DOHH2 (cell line): ENCODE measurements at regions not wholly inside any gene's neighbourhood (a gene's known extent, or its start where the extent isn't known, plus 50 kb on each side); places are given as distances from the start of the nearest gene placed in this dataset.

Experiments
- H3F3A ChIP-seq: fragments of 200-600 bp; sonication (generic), shearing (Covaris generic); 2 replicates; pipeline ENCODE4 v1.6.0; 2016; ENCODE audit warnings: antibody characterized with exemption, mild to moderate bottlenecking; ENCODE audit not compliant: control insufficient read depth, insufficient read depth
- H3K27ac ChIP-seq: fragments of 200-600 bp; sonication (generic); 2 replicates; pipeline ENCODE4 v1.5.1; 2014; ENCODE audit warnings: low read depth, mild to moderate bottlenecking, low read length, moderate library complexity
- H3K27me3 ChIP-seq: fragments of 200-600 bp; sonication (generic); 2 replicates; pipeline ENCODE4 v1.6.1; 2014; ENCODE audit warnings: mild to moderate bottlenecking, low read length, mixed read lengths; ENCODE audit not compliant: control insufficient read depth
- H3K36me3 ChIP-seq: fragments of 200-600 bp; sonication (generic); 2 replicates; pipeline ENCODE4 v1.6.1; 2014; ENCODE audit warnings: mild to moderate bottlenecking, low read length, moderate library complexity, mixed read lengths; ENCODE audit not compliant: control insufficient read depth
- H3K4me1 ChIP-seq: fragments of 200-600 bp; sonication (generic); 2 replicates; pipeline ENCODE4 v1.6.1; 2014; ENCODE audit warnings: mild to moderate bottlenecking, low read length, mixed read lengths; ENCODE audit not compliant: control insufficient read depth
- H3K4me2 ChIP-seq: fragments of 200-600 bp; sonication (generic); 2 replicates; pipeline ENCODE4 v1.6.0; 2014; ENCODE audit warnings: mild to moderate bottlenecking, low read length, moderate library complexity
- H3K4me3 ChIP-seq: fragments of 200-600 bp; sonication (generic); 2 replicates; pipeline ENCODE4 v1.5.1; 2014; ENCODE audit warnings: mild to moderate bottlenecking, low read length, mixed read lengths
- H3K79me2 ChIP-seq: fragments of 200-600 bp; sonication (generic); 2 replicates; pipeline ENCODE4 v1.6.1; 2014; ENCODE audit warnings: mild to moderate bottlenecking, low read length, mixed read lengths; ENCODE audit not compliant: control insufficient read depth
- H3K9me2 ChIP-seq: fragments of 200-600 bp; sonication (generic); replicated peaks from 2 replicates; pipeline ENCODE4 v1.6.1; 2014; ENCODE audit warnings: mild to moderate bottlenecking, low read length, mixed read lengths; ENCODE audit not compliant: control insufficient read depth
- H3K9me3 ChIP-seq: fragments of 200-600 bp; sonication (generic); 2 replicates; pipeline ENCODE4 v1.6.1; 2014; ENCODE audit warnings: antibody characterized with exemption, low read length, mixed read lengths; ENCODE audit not compliant: control insufficient read depth, insufficient read depth
- H4K20me1 ChIP-seq: fragments of 200-600 bp; sonication (generic); 2 replicates; pipeline ENCODE4 v1.6.0; 2014; ENCODE audit warnings: low read depth, mild to moderate bottlenecking, antibody characterized with exemption, low read length, moderate library complexity; ENCODE audit not compliant: control insufficient read depth, insufficient read depth
- EZH2phosphoT487 ChIP-seq: fragments of 200-600 bp; sonication (generic); IDR thresholded peaks from 2 replicates; pipeline ENCODE4 v1.6.1; 2017; ENCODE audit warnings: borderline replicate concordance, mild to moderate bottlenecking, antibody characterized with exemption, low read length, moderate library complexity, mixed read lengths
- TF ChIP-seq, protein P1 (sequence below): fragments of 200-600 bp; sonication (generic); IDR thresholded peaks from one replicate; pipeline ENCODE4 v1.5.1; 2014; ENCODE audit warnings: antibody characterized with exemption, mild to moderate bottlenecking, low read depth, low read length; ENCODE audit not compliant: poor library complexity, severe bottlenecking

DNA sequence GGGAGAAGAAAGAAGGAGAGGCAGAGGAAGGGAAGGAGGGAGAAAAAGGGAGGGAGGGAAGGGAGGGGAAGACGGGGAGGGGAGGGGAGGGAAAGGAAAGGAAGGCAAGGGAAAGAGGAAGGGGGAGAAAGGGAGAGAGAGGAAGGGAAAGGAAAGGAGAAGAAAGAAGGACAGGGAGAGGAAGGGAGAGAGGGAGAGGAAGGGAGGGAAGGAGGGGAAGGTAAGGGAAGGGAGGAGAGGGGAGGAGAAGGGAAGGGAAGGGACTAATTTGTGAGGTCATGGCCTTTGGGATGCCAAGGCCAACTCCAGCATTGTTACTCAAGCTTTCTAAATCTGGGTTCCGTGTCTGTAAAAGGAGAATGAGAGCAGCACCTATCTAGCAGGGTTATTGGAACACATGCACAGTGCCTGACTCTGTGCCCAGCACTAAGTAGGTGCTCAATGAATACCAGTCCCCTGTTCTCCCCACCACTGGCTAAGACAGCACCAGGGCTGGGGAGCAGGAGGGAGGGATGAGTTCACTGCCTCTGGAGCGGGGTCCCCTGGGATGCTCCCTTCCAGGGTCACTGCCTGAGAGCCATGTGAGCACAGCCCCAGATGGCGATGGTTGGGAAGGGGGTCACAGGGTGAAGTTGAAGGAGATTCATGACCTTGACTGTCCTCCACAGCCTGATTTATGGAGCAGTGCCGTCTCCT lies 560.1 kb upstream of the TBX3 start:
- no peak overlapping the region for H3K27ac ChIP-seq
- H4K20me1 ChIP-seq, result no peaks in the 10 kb centered on the region
- H3K27me3 ChIP-seq, result no peaks in the 10 kb centered on the region
- H3K4me2 ChIP-seq, result no peak overlapping the region
- no peak overlapping the region for H3K4me3 ChIP-seq
- TF ChIP-seq, protein P1, sequence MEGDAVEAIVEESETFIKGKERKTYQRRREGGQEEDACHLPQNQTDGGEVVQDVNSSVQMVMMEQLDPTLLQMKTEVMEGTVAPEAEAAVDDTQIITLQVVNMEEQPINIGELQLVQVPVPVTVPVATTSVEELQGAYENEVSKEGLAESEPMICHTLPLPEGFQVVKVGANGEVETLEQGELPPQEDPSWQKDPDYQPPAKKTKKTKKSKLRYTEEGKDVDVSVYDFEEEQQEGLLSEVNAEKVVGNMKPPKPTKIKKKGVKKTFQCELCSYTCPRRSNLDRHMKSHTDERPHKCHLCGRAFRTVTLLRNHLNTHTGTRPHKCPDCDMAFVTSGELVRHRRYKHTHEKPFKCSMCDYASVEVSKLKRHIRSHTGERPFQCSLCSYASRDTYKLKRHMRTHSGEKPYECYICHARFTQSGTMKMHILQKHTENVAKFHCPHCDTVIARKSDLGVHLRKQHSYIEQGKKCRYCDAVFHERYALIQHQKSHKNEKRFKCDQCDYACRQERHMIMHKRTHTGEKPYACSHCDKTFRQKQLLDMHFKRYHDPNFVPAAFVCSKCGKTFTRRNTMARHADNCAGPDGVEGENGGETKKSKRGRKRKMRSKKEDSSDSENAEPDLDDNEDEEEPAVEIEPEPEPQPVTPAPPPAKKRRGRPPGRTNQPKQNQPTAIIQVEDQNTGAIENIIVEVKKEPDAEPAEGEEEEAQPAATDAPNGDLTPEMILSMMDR, result no peak
- TF ChIP-seq EZH2phosphoT487, result no peak
- no peaks in the 10 kb centered on the region for H3K79me2 ChIP-seq
- H3K36me3 ChIP-seq, result no peaks in the 10 kb centered on the region
- no peaks in the 10 kb centered on the region for H3K9me3 ChIP-seq
- H3K4me1 ChIP-seq, result no peaks in the 10 kb centered on the region
- H3K9me2 ChIP-seq, result no peaks in the 10 kb centered on the region
- H3F3A ChIP-seq, result no peaks in the 10 kb centered on the region

DNA sequence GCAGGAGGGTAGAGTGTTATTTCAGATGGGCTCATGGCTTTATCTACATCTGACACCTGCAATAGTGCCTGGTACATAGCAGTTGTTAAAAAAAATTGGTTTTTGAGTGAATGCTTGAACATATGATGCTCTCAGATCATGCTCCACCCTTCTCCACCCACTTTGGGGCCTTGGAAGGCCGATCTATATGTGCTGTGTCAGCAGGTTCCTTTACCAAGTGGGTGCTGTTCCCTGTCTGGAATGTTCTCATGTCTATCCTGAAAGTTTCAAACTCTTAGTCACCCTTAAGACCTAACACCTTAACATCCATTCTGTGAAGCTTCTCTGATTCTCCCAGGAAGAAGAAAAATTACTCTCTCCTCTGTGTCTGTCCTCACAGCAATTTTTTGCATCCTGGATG lies 556.3 kb upstream of the TBX3 start:
- H3K27ac ChIP-seq, result no peak overlapping the region
- H3K9me2 ChIP-seq, result no peaks in the 10 kb centered on the region
- H3K9me3 ChIP-seq, result no peaks in the 10 kb centered on the region
- no peak for TF ChIP-seq EZH2phosphoT487
- TF ChIP-seq, protein P1, result no peak
- no peaks in the 10 kb centered on the region for H3K27me3 ChIP-seq
- no peaks in the 10 kb centered on the region for H3K4me1 ChIP-seq
- H3K4me2 ChIP-seq, result no peak overlapping the region
- H3K4me3 ChIP-seq, result no peak overlapping the region
- no peaks in the 10 kb centered on the region for H3F3A ChIP-seq
- no peaks in the 10 kb centered on the region for H3K79me2 ChIP-seq
- H3K36me3 ChIP-seq, result no peaks in the 10 kb centered on the region
- H4K20me1 ChIP-seq, result no peaks in the 10 kb centered on the region

DNA sequence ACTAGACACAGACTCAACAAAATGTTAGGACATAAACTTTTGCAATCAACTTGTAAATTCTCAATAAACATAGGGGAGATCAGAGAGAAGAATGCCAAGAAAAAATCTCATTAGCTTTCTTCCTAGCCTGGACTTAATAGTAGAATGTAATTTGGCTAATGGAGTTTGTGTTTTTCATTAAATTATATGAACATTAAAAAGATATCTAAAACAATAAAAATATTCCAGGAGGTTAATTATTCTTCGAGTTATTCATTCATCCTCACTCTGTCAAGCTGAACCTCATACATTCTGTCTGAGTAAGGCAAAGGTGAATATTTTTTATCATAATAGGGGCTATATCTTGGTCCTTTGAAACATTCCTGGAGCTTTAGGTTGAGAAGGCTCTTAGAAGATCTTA lies 551.9 kb upstream of the TBX3 start:
- Histone ChIP-seq H3K4me2 (no peak overlapping the region), H3F3A (no peaks in the 10 kb centered on the region), H3K9me3 (no peaks in the 10 kb centered on the region), H4K20me1 (no peaks in the 10 kb centered on the region), H3K4me1 (no peaks in the 10 kb centered on the region), H3K79me2 (no peaks in the 10 kb centered on the region), H3K27me3 (no peaks in the 10 kb centered on the region), H3K27ac (no peak overlapping the region), H3K4me3 (no peak overlapping the region), H3K9me2 (no peaks in the 10 kb centered on the region), H3K36me3 (no peaks in the 10 kb centered on the region)
- TF ChIP-seq, protein P1, result no peak
- TF ChIP-seq EZH2phosphoT487, result no peak
